PC-9 (cell line): ENCODE measurements at regions not wholly inside any gene's neighbourhood (a gene's known extent, or its start where the extent isn't known, plus 50 kb on each side); places are given as distances from the start of the nearest gene placed in this dataset.

Experiments used
- BruUV-seq: library from RNA; stranded (reverse); fragments of 400-500 nt; replicated peaks from 2 replicates; lab custom pipeline; 2021; lab: Mats Ljungman, UMichigan
- CTCF ChIA-PET: fragments of 300-600 bp; sonication (Branson Sonifier 250); formaldehyde crosslinking; loops from one replicate; lab custom pipeline; 2022; ENCODE audit warnings: antibody characterized with exemption; lab: Charles Lee
- POLR2A ChIA-PET: fragments of 300-600 bp; sonication (Branson Sonifier 250); formaldehyde crosslinking; loops from one replicate; lab custom pipeline; 2022; ENCODE audit warnings: antibody characterized with exemption; ENCODE audit not compliant: unreplicated experiment; lab: Charles Lee
- DNase-seq, 2 experiments: peaks; one replicate each; pipeline versions ENCODE4 v3.0.0 to v3.0.0-alpha.2; 2015 to 2022; ENCODE audit warnings: mixed read lengths in 1 of 2
- H2AFZ ChIP-seq: fragments of 200-600 bp; sonication (generic); 2 replicates; pipeline ENCODE4 v1.8.1; 2017; ENCODE audit warnings: antibody characterized with exemption
- H3F3A ChIP-seq: fragments of 200-600 bp; sonication (generic); 2 replicates; pipeline ENCODE4 v1.8.1; 2017; ENCODE audit warnings: antibody characterized with exemption, mild to moderate bottlenecking, low read depth; ENCODE audit not compliant: insufficient read depth
- H3K27ac ChIP-seq: fragments of 200-600 bp; sonication (generic); 2 replicates; pipeline ENCODE4 v1.6.1; 2016; ENCODE audit warnings: mixed run types
- H3K27me3 ChIP-seq: fragments of 200-600 bp; sonication (generic); 2 replicates; pipeline ENCODE4 v1.6.1; 2016; ENCODE audit warnings: low read depth, mixed run types; ENCODE audit not compliant: insufficient read depth
- H3K36me3 ChIP-seq: fragments of 200-600 bp; sonication (generic); 2 replicates; pipeline ENCODE4 v1.6.1; 2016; ENCODE audit warnings: low read depth, mixed run types
- H3K4me1 ChIP-seq: fragments of 200-600 bp; sonication (generic); replicated peaks from 2 replicates; pipeline ENCODE4 v1.6.1; 2016; ENCODE audit warnings: mixed run types; ENCODE audit not compliant: insufficient read depth
- H3K4me2 ChIP-seq: fragments of 200-600 bp; sonication (generic); 2 replicates; pipeline ENCODE4 v1.6.1; 2017; ENCODE audit warnings: mixed run types
- H3K4me3 ChIP-seq: fragments of 200-600 bp; sonication (generic); 2 replicates; pipeline ENCODE4 v1.6.1; 2016; ENCODE audit warnings: mixed run types
- H3K79me2 ChIP-seq: fragments of 200-600 bp; sonication (generic); 2 replicates; pipeline ENCODE4 v1.6.1; 2017; ENCODE audit warnings: low read depth, mixed run types
- H3K9me2 ChIP-seq: fragments of 200-600 bp; sonication (generic); 2 replicates; pipeline ENCODE4 v1.8.1; 2017; ENCODE audit warnings: mild to moderate bottlenecking; ENCODE audit not compliant: insufficient read depth
- H3K9me3 ChIP-seq: fragments of 200-600 bp; sonication (generic); 2 replicates; pipeline ENCODE4 v1.8.1; 2016; ENCODE audit warnings: low read depth; ENCODE audit not compliant: insufficient read depth
- H4K20me1 ChIP-seq: fragments of 200-600 bp; sonication (generic); 2 replicates; pipeline ENCODE4 v1.8.1; 2017; ENCODE audit not compliant: insufficient read depth
- EZH2 ChIP-seq: fragments of 200-600 bp; sonication (generic); IDR thresholded peaks from 2 replicates; pipeline ENCODE4 v1.8.0; 2017; ENCODE audit warnings: antibody characterized with exemption, low read depth
- intact Hi-C: fragments of 100-400 bp; cut with micrococcal nuclease; formaldehyde crosslinking; loops from one replicate; pipeline ENCODE4 v1.10.0; 2022; ENCODE audit not compliant: unreplicated experiment
- TF ChIP-seq, protein P1 (sequence below): fragments of 200-600 bp; sonication (generic); conservative IDR thresholded peaks from 2 replicates; pipeline ENCODE4 v1.6.1; 2017; ENCODE audit warnings: mixed run types, antibody characterized with exemption, mild to moderate bottlenecking, moderate library complexity

DNA sequence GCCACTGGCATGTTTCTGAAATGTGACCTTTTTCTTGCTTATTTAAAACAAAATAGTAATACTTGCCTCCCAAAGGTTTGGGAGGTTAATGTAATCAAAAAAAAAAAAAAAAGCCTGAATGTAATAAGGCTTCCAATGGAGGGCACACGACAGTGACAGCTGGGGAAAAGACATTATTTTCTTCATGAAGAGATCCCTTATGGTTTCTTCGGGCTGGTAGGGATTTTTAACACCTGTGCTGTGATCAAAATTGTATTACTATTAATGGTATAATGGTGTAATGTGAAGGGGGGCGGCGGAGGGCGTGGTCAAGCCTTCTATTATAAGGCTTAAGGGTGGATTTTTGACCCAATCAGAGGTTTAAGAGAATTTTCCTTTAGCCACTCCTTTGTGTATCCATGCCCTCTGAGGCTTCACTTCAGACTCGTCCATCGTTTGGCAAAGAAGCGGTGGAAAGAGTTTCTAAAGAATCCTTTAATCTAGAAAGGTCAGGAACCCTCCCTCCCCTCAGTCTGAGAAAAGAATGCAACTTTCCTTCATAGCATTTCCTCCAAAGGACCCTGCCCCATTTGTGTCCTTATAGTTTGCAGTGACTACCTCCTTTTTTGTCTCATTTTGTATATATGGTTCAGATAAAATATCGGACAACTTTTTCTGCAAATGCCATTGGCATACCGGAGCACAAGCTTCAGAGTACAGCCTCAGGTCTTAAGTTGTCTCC lies 89.5 kb upstream of the CHD2 start:
- DNase-seq: peak in 1 of 2 experiments; percentile 70
- no peaks in the 10 kb centered on the region for H4K20me1 ChIP-seq
- peaks cover 41% of the 10 kb centered on the region for H3F3A ChIP-seq
- H3K4me3 ChIP-seq: peak overlapping the region; percentile 84; the same call in 1 of the 2 replicates
- no peaks in the 10 kb centered on the region for H3K9me2 ChIP-seq
- no peaks in the 10 kb centered on the region for H3K27me3 ChIP-seq
- H3K36me3 ChIP-seq: no peaks in the 10 kb centered on the region
- peak overlapping the region; percentile 99 for H3K27ac ChIP-seq
- H3K4me2 ChIP-seq: peak overlapping the region; percentile 92
- intact Hi-C loops: loop anchor here (1.0 kb wide), 1 partner anchor 10 kb away; no protein-coding TSS in a partner anchor
- TF ChIP-seq, protein P1, sequence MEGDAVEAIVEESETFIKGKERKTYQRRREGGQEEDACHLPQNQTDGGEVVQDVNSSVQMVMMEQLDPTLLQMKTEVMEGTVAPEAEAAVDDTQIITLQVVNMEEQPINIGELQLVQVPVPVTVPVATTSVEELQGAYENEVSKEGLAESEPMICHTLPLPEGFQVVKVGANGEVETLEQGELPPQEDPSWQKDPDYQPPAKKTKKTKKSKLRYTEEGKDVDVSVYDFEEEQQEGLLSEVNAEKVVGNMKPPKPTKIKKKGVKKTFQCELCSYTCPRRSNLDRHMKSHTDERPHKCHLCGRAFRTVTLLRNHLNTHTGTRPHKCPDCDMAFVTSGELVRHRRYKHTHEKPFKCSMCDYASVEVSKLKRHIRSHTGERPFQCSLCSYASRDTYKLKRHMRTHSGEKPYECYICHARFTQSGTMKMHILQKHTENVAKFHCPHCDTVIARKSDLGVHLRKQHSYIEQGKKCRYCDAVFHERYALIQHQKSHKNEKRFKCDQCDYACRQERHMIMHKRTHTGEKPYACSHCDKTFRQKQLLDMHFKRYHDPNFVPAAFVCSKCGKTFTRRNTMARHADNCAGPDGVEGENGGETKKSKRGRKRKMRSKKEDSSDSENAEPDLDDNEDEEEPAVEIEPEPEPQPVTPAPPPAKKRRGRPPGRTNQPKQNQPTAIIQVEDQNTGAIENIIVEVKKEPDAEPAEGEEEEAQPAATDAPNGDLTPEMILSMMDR: no peak
- no peak for TF ChIP-seq EZH2
- peaks cover 28% of the 10 kb centered on the region for H3K79me2 ChIP-seq
- POLR2A ChIA-PET: interaction anchor here (0.6 to 2.5 kb wide), 8 partner anchors 9 to 1879 kb away, joined by 3 to 38 read pairs (median 10); partner anchors contain the start of gene CHD2
- H3K4me1 ChIP-seq: peaks cover 53% of the 10 kb centered on the region
- peaks cover 1% of the 10 kb centered on the region; the same call in 1 of the 2 replicates for H3K9me3 ChIP-seq
- H2AFZ ChIP-seq: peak overlapping the region; percentile 73
- BruUV-seq: no TSS peak
- CTCF ChIA-PET: interaction anchor here (0.6 to 0.7 kb wide), 2 partner anchors 21 to 123 kb away, joined by 3 read pairs; no protein-coding TSS in a partner anchor

GRCh38 chr15:92811148-92811913 lies 88.8 kb upstream of the CHD2 start:
- CTCF ChIA-PET: interaction anchor here (0.7 kb wide), 1 partner anchor 20 kb away, joined by 3 read pairs; no protein-coding TSS in a partner anchor
- Histone ChIP-seq H2AFZ (peak overlapping the region; percentile 73), H3F3A (peaks cover 38% of the 10 kb centered on the region), H3K36me3 (no peaks in the 10 kb centered on the region), H3K9me2 (no peaks in the 10 kb centered on the region), H3K27ac (peak overlapping the region; percentile 99), H3K9me3 (no peaks in the 10 kb centered on the region), H4K20me1 (no peaks in the 10 kb centered on the region), H3K79me2 (peaks cover 20% of the 10 kb centered on the region), H3K4me1 (peaks cover 45% of the 10 kb centered on the region), H3K4me3 (peak overlapping the region; percentile 51; the same call in 1 of the 2 replicates), H3K4me2 (peak overlapping the region; percentile 92), H3K27me3 (no peaks in the 10 kb centered on the region)
- TSS peak; percentile 65 for BruUV-seq
- intact Hi-C loops: no loop called here
- TF ChIP-seq, protein P1: no peak
- TF ChIP-seq EZH2: no peak
- POLR2A ChIA-PET: interaction anchor here (0.6 to 2.5 kb wide), 12 partner anchors 8 to 1880 kb away, joined by 3 to 38 read pairs (median 6); partner anchors contain the start of gene CHD2
- DNase-seq: peak in 1 of 2 experiments; percentile 66

GRCh38 chr15:92812271-92812670 lies 87.9 kb upstream of the CHD2 start:
- Histone ChIP-seq H3K36me3 (no peaks in the 10 kb centered on the region), H3K4me2 (peak overlapping the region; percentile 92), H3K4me1 (peaks cover 42% of the 10 kb centered on the region), H3F3A (peaks cover 38% of the 10 kb centered on the region), H3K27ac (no peak overlapping the region), H3K9me3 (no peaks in the 10 kb centered on the region), H2AFZ (no peak overlapping the region), H4K20me1 (no peaks in the 10 kb centered on the region), H3K9me2 (no peaks in the 10 kb centered on the region), H3K4me3 (no peak overlapping the region; the same call in 1 of the 2 replicates), H3K27me3 (no peaks in the 10 kb centered on the region), H3K79me2 (peaks cover 13% of the 10 kb centered on the region)
- BruUV-seq: no TSS peak
- TF ChIP-seq, protein P1: no peak
- TF ChIP-seq EZH2: no peak
- DNase-seq: no peak
- intact Hi-C loops: no loop called here
- ChIA-PET CTCF (no interaction called here), POLR2A (interaction anchor here (0.6 to 2.5 kb wide), 7 partner anchors 10 to 248 kb away, joined by 4 to 38 read pairs (median 7); no protein-coding TSS in a partner anchor)
